ENCODE measurements at regions not wholly inside any gene's neighbourhood (a gene's known extent, or its start where the extent isn't known, plus 50 kb on each side); places are given as distances from the start of the nearest gene placed in this dataset.

DNA sequence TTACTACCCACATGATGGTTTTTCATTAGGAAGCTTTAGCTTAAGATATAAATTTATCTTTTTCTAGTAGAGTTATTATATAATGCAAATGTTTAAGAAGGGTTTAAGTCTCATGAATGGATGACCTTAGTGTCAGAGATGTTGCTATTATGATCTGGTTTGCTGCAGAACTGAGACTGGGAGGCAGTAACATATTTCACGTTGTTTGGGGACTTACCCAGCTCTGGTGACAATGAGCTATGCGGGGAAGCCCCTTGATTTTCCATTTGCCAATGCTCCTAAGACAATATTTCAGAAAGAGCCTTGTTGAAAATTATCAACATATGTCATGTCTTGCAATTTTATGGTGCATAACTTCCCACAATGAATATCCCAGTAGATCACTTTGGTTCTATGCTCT is 754.6 kb downstream of the REEP3 start:
- no peak for TF ChIP-seq CTCF (IDR thresholded peaks at IDR 0.05; ENCODE audit: low read length)
- no peak for TF ChIP-seq EZH2 (IDR thresholded peaks at IDR 0.05; ENCODE audit: borderline replicate concordance, low read length)
